ENCODE measurements at regions not wholly inside any gene's neighbourhood (a gene's known extent, or its start where the extent isn't known, plus 50 kb on each side); places are given as distances from the start of the nearest gene placed in this dataset.
"Not testable (repeated sequence)": the region's sequence is repeated elsewhere in the genome, so short reads cannot be mapped to it uniquely, and the experiment has no call there.

DNA sequence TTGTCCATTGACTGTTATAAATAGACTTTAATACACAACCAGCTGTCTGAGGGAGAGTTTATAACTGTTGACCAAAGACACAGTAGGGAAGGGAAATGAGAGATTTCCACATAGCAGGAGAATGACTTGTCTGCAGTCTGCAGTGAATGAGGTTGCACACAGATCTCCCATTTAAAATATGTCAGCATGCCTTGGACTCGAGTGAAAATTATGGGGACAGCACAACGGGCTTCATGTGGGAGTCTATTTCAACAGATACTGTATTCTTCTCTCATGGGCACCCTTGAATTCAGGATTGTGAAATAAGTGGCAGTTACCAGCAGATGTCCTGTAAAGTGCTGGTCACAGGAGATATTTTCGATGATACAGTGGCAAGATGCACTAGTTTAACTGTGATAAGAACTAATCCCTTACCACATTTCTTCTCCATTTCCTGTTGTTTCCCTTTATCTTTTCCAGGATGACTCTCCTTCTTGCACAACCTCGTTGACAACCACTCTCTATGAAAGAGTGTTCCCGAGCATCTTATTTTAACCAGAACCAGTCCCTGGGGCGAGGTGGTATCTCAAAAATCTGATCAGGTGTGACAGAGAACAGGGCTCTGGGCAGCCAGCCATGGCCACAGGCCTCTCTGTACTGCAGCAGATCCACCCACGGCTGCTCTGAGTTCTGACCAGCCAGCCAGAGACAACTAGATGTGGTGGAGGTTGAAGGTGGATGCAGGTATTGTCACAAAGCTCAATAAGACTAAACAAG lies 51.5 kb upstream of the MAP3K1 start:
- peak; percentile 65 for ATAC-seq

DNA sequence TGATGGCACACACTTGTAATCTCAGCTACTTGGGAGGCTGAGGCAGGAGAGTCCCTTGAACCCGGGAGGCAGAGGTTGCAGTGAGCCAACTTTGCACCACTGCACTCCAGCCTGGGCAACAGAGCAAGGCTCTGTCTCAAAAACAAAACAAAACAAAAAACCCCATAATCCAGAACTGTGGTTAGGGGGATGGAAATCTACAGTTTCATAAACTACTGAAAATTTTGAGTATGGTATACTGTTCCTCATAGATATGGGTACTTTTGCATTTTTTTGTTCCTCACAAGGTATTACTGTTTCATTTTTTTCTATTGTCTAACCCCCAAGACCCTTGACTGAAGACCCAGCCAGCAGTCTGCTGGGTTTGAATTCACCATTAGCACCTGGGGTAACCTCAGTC lies 52.2 kb upstream of the MAP3K1 start:
- ATAC-seq = no peak

DNA sequence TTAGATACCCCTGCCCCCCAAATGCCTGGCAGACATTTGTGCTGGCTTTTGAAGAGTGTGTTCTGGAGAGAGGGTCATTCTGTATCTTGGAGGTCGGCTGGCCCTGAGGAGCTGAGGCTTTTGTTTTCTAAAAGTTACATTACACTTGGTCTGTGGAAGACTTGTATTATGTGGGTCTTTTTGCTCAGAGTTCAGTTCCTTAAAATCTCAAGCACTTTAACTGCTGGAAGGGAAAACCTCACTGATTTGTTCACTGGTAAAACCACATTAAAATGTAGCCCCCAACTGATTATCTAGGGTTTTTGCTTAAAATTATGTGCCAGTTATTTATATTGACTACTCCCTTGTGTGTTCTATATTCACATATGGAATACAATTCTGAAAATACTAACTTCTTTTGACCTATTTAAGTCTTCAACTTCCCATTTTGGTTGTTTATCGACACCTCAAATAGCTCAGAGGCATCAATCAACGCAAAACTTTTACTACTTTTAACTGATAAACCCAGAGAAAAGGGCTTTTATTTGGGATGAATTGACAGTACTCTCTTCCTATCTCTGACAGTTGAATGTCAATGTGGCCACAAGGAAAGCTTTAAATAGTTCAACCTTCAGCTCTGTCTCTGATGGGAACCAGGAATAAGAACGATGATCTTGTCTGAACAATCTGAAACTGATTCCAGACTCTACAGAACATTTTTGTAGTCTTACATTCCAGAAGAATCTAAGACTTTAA lies 54.0 kb upstream of the MAP3K1 start:
- no peak for ATAC-seq

DNA sequence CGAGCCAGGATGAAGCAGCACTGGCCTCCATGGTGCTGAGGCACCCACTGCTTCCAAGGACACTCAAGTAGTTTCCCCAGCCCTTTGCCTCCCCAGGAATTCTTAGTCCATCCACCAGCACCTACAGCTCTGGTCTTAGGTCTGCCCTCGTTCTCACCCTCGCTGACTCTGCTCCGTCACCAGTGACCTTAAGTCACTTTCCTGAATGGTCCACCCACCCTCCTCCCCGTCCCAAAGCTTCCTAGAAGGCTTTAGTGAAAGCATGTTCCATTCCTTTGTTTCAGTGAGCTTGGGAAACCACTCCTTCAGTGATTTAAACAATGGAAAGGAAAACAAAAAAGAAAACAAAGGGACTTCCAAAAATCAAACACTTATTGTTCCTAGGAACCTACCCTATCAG lies 54.6 kb upstream of the MAP3K1 start:
- no peak for ATAC-seq

DNA sequence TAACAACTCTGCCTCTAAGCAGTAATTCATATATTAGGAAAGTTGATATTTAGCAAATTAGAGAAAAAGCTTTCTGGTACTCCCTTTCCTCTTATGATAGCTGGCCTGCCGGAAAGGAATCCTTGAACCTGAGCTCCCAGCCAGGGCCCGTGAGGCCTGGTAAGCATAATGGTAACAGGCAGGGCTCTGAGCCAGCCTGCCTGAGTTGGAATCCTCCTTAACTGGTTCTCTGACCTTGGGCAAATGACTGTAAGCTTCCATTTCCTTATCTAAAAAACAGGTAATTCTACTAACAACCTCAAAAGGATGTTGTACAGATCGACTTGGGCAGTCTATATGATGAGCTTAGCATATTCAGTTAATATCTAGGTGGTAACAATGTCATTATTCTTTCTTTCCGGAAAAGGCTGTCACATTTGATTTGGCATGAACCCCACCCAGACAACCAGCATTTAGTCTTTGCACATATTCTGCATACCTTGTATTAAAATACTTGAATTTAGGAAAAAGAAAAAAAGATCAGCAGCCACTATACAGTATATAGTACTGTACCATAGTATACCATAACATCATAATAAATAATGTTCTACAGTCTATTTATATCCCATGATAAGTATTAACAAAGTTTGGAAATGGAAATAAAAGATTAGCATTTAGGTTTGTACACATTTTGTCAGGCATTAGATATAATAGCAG lies 55.7 kb upstream of the MAP3K1 start:
- ATAC-seq = peak; percentile 86

DNA sequence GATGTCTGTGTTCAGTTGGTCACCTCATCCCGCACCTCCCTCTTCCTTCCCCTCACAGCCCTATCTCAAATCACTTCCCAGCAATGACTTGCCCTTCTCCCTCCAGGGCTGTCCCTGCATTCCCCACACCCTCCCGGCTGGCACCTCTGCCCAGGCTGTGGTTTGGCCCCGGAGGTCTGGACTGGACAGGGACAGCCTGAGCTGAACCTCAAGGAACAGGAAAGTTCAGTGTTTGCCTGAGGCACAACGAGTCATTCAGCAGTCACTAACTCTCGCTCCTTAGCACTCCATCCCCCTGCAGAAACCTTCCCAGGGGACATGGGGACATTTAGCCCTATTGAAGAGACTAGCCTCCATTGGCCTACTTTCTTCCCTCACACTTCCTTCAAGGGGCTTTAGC lies 58.3 kb upstream of the MAP3K1 start:
- ATAC-seq = peak; percentile 50

DNA sequence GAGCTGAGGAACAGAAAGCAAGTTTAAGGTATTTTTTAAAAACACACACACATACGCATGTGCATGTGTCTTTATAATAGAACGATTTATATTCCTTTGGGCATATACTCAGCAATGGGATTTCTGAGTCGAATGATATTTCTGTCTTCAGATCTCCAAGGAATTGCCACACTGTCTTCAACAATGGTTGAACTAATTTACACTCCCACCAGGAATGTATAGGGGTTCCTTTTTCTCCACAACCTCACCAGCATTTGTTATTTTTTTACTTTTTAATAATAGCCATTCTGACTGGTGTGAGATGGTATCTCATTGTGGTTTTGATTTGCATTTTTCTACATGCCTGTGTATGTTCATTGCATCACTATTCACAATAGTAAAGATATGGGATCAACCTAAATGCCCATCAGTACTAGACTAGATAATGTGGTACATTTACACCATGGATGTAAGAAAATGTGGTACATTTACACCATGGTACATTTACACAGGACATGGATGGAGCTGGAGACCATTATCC lies 60.3 kb upstream of the MAP3K1 start:
- no peak for ATAC-seq

DNA sequence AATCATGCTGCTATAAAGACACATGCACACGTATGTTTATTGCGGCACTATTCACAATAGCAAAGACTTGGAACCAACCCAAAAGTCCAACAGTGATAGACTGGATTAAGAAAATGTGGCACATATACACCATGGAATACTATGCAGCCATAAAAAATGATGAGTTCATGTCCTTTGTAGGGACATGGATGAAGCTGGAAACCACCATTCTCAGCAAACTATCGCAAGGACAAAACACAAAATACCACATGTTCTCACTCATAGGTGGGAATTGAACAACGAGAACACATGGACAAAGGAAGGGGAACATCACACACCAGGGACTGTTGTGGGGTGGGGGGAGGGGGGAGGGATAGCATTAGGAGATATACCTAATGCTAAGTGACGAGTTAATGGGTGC lies 61.8 kb upstream of the MAP3K1 start:
- ATAC-seq = not testable (repeated sequence)

DNA sequence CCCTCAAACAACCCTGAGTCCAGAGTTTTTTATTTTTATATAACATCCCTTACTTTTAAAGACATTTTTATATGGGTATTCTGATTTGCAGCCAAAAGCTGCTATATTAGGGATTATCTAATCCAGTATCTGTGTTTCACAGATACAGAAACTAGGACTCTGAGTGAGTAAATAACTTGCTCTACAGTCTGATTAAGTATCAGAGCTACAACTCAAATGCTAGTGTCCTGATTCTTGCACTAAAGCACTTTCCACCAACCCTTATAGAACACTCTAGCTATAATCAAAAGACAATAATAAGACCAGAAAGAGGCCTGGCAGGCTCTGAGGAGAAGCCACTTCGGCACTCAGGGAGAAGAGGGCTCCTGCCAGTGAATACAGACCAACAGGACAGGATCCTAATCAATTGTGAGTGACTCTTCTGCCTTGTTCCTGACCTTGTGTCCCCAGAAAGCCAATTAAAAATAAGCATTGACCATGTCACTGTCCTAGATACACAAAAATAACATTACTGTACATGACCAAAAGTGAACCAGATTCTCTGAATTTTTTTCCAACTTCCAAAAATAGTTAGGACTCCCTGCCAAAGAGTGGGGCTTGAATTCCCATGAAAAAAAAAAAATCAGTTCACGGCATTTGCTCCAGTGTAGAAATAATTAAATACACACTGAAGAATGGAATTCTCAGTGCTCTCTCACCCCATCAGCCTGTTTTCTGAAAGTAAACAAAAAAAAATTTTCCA lies 63.6 kb upstream of the MAP3K1 start:
- ATAC-seq = no peak

DNA sequence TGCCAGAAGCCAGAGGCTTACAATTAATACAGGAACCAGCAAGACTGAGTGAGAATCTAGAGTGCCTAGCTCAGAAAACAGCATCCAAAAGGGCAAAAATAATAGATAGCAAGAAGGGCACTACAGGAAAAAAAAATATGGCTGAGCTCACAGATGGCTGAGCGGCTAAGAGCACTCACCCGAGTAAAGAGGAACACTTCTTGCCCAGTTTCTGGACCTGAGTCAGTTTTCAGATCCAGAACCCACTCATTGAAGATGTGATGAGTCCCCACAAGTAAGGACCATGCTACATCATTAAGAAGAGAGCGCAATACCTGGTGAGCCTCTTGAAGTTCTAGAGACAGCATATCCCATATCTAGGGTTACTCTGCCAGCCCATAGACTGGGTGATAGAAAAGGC lies 65.5 kb upstream of the MAP3K1 start:
- no peak for ATAC-seq

DNA sequence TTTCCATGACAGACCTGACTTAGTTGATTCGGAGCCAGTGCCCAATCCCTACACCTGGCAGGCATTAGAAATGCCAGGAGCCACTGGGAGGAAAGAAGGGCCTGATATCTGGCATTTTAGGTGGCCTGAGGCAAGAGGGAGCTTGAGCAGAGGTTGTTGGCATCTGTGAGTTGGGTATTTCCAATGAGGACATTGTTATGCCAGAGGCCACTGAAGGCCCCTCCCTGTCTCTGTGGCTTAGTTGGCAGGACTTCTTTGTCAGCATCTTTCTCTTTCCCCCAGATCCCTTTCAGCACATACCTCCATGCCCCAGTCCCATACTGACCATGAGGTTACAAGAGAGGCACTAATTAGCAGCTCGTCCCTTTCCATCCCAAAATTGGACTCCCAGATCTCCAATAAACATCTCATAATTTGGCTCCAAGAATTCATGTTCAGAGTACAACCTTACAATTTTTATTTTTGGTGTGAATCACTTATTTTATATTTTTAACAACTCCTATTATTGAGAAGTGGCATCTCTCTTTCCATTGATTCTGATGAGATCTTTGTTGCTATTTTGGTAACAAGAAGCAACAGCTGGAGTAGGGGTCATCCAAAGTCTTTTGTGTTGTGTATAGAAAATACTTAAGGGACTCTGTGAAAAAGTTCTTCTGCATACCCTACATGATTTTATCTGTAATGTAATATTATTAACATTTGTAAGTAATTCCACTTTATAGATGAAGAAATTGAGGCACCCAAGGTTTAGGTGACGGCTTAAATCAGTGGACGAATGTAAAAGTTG lies 68.6 kb upstream of the MAP3K1 start:
- ATAC-seq = no peak

DNA sequence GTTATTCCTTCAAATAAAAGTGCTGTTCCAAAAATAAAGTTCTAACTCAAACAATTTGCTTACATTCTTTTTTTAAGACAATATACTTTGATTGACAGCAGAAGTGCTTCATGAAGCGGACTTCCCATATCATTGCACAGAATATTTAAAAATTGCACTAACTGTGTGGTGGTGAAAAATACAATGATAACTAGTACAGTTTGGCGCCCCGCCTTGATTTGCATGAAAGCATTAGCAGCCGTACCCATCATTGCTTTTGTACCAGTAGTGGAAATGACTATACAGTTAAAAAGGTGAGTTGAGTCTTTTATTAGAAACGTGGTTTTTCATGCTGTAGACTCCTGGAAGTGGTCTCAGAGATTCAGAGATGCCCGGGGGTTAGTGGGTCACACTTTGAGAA lies 69.5 kb upstream of the MAP3K1 start:
- ATAC-seq = no peak

DNA sequence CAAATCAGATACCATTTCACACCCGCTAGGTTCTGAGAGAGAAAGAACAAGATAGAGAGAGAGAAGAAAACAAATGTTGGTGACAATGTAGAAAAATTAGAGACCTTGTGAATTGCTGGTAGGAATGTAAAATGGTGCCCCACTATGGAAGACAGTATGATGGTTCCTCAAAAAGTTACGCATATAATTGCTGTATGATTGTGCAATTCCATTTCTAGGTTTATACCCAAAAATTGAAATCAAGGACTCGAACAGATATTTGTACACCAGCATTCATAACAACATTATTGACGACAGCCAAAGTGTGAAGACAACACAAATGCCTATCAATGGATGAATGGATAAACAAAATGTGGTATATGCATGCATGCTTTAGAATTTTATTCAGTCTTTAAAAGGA lies 74.5 kb upstream of the MAP3K1 start:
- no peak for ATAC-seq

DNA sequence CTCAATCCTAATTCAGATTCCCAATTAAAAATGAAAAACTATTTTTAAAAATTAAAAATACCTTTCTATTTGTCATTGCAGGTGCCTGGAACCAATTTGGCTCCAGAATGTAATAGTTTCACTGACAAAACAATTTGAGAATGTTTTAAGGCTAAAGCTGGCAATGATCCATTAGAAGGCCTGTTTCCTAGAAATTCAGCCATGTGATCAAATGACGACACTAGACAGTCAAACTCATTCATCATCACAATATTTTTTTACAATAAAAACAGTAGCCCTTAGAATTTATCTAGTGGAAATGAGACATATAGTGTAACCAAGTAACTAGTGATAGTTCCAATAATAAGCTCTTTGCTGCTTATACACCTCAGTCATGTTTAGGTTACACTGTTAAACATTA lies 75.4 kb upstream of the MAP3K1 start:
- ATAC-seq = no peak

DNA sequence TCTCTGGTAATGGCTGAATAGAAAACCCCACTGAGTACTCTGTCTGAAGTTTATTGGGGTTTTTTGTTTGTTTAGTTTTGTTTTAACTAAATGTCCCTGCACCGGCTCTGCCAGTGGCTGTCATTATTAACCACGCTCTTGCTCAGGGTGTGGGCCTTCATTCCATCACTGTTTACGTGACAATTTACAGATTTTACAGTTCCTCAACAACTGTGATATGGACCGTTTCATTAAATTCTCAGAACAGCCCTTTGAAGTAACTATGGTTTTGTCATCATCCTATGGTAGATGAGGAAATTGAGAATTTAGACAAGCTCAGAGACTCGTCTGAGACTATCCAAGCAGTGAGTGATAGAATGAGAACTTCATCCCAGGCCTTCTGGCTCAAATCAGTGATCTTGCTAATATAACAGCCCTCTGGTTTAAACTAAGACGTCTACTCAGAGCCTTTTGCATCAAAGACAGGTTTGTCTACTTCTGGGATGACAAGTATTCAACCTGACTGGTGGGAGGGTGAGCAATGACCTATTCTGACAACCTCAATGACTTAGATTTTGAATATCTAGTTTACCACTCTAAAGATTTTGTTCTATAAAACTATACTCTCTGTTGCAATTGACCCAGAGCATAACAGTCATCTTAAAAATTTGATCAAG lies 77.3 kb upstream of the MAP3K1 start:
- ATAC-seq = peak; percentile 76

DNA sequence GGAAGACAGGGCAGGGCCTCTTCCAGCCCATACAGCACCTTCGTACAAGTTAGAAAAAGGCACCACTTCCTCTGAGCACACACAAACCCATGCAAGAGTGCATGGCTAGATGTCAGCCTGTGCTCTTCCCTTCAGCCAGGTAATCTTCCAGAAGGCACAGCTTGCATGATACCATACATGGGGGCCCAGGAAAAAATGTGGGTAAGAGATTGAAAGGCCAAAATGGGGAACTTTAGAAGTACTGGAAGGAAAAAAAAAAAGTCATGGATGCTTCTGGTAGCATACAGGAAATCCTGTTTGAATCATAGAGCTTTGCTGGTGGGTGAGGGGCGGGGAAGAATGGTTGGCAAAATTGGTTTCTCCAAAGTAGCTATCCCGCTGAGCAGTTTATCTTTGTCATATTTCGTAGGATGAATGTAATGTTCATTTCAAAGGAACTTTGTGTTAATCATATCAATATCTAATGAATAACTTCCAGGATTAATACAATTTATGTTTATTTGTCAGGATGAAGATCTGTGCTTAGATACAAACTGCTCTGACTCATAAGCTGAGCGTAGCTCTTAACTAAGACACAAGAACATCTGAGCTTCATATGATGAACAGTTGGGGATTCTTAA lies 78.2 kb upstream of the MAP3K1 start:
- no peak for ATAC-seq

DNA sequence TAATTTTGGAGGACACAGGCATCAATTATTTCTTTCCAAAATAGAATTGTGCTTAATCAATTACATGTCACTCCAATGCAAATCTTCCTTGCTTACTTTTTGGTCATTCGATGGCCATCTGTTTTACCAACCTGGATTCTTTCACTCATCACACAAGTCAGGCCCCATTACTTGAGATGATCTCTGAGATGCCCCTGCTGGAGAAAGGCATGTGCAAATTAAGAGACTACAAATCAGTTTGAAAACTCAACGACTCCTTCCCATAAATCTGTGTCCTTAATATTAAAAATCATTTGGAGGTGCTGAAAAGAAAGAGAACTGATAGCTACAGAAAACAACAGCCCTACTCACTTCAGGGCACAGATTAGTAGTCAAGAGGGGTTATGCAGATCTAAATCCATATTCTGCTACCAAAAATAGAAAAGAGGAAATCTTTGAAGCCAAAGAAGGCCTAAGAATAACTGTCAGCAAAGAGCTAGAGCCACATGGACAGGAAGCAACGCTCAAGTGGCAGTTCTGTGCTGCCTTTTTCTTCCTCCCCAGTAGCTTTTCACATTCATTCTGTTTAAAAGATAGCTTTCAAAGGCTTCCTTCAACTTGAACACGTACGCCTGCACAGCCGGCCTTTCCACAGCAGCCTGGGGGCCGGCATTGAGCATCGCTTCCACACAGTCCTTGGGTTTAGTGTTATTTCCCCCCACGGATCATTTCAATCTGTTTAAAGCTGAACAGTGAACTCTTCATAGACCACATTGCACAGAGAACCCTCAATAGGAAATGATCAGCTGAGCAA lies 79.3 kb upstream of the MAP3K1 start:
- ATAC-seq = no peak

DNA sequence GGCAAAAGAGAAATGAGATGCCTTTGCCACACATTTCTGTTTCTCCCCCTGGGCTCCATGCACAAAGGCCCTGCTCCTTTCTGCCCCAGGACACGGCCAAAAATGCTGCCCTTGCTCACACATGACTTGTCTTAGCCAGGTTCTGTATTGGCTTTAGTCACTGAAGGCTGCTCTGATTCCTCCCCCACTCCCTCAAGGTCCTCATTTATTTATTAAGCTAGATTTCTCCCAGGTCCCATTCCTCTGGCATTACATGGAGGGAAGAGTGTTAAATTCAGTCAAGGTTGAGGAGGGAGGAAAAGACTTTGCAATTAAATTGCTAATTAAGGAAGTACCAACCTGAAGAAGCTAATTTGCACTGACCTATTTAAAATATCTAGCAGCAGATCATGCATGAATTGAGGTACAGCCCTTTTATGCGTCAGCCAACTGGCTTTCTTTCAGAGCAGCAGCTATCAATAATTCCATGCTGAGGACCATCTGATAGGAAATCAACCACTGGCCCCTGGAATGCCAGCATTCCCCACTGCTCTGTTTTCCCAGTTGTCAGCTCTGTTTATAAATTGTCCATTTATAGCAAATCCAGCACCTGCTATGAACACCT lies 81.2 kb upstream of the MAP3K1 start:
- peak; percentile 27 for ATAC-seq

DNA sequence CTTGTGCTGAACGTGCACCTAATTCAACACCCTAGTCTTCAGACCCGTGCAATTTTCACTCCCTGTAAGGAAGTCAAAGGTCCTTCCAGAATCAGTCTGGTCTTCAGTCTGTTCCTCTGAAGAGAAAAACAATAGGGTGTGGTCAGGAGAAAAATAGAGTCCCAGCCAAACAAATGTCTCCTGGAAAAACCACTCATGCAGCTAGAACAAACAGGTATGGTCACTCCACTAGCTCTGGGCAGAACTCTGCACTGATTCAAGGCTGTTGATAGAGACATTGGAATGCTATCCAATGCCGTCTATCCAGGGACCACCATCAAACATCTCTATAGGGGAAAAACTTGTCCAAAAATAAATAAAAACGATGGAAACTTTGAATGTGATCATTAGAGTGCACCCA lies 81.8 kb upstream of the MAP3K1 start:
- ATAC-seq = peak; percentile 43

DNA sequence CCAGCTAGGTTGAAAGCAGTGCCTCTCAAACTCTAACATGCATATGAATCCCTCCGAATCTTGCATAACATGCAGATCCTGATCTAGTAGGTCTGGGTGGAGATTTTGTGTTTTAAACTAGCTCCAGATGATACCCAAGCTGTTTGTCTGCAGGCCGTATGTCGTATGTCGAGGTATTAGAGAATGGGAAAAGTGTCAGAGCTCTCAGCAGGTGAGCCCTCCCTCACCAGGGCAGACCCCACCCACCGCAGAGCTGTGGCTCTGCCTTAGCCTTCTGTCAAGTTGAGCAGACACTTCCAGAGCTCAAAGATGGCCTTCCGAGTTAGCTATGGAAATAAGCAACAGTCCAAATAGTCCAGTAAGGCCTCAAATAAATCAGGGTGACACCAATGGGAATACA lies 83.2 kb upstream of the MAP3K1 start:
- ATAC-seq = no peak

Measured in esophagus mucosa (tissue), 1 donor.